Mesothelial cell of epicardium (in vitro differentiated cells): ENCODE measurements at regions not wholly inside any gene's neighbourhood (a gene's known extent, or its start where the extent isn't known, plus 50 kb on each side); places are given as distances from the start of the nearest gene placed in this dataset.

Experiments used
- DNase-seq, 2 experiments: peaks; one replicate each; pipeline ENCODE4 v3.0.0; 2021; ENCODE audit warnings: low spot score in 2 of 2; ENCODE audit not compliant: unreplicated experiment in 2 of 2
- H3K27ac Mint-ChIP-seq: 2 replicates; pipeline ENCODE4 v1.8.0; 2021; ENCODE audit warnings: mixed read lengths
- H3K27me3 Mint-ChIP-seq: 2 replicates; pipeline ENCODE4 v1.8.0; 2021; ENCODE audit warnings: low read depth, mixed read lengths
- H3K36me3 Mint-ChIP-seq: 2 replicates; pipeline ENCODE4 v1.8.0; 2021; ENCODE audit warnings: mixed read lengths
- H3K4me1 Mint-ChIP-seq: 2 replicates; pipeline ENCODE4 v1.8.0; 2021; ENCODE audit warnings: mixed read lengths
- H3K4me3 Mint-ChIP-seq: 2 replicates; pipeline ENCODE4 v1.8.0; 2021; ENCODE audit warnings: mild to moderate bottlenecking, moderate library complexity, mixed read lengths
- H3K9me3 Mint-ChIP-seq: 2 replicates; pipeline ENCODE4 v1.8.0; 2021; ENCODE audit warnings: mixed read lengths
- CTCF ChIP-seq: fragments of 200-600 bp; sonication (generic); IDR thresholded peaks from one replicate; pipeline ENCODE4 v1.5.0; 2021; ENCODE audit warnings: antibody characterized with exemption; ENCODE audit not compliant: unreplicated experiment

- no peaks in the 10 kb centered on the region for H3K36me3 Mint-ChIP-seq
- H3K9me3 Mint-ChIP-seq = peaks cover 8% of the 10 kb centered on the region
- peak; percentile 75 for TF ChIP-seq CTCF
- DNase-seq = no peak
- peaks cover 10% of the 10 kb centered on the region for H3K4me1 Mint-ChIP-seq
- H3K27me3 Mint-ChIP-seq = peaks cover 6% of the 10 kb centered on the region
- H3K4me3 Mint-ChIP-seq = no peak overlapping the region
- H3K27ac Mint-ChIP-seq = no peak overlapping the region
These were observed 117.4 kb upstream of the CWC22 start for GRCh38 chr2:180124273-180125139.

- no peak for DNase-seq
- H3K27me3 Mint-ChIP-seq = peaks cover 8% of the 10 kb centered on the region
- no peaks in the 10 kb centered on the region for H3K36me3 Mint-ChIP-seq
- no peak overlapping the region for H3K4me3 Mint-ChIP-seq
- no peaks in the 10 kb centered on the region for H3K9me3 Mint-ChIP-seq
- H3K27ac Mint-ChIP-seq = no peak overlapping the region
- TF ChIP-seq CTCF = no peak
- peaks cover 10% of the 10 kb centered on the region for H3K4me1 Mint-ChIP-seq
These were observed 115.8 kb upstream of the CWC22 start for GRCh38 chr2:180122874-180123273.

- Mint-ChIP-seq H3K4me3 (no peak overlapping the region), H3K27me3 (peaks cover 2% of the 10 kb centered on the region), H3K4me1 (no peaks in the 10 kb centered on the region), H3K9me3 (no peaks in the 10 kb centered on the region), H3K36me3 (no peaks in the 10 kb centered on the region), H3K27ac (no peak overlapping the region)
- TF ChIP-seq CTCF = no peak
- DNase-seq = no peak
These were observed 108.6 kb upstream of the CWC22 start for GRCh38 chr2:180115675-180116074.

GRCh38 chr2:180115269-180115668, 108.2 kb upstream of the CWC22 start:
- Mint-ChIP-seq H3K27ac (no peak overlapping the region), H3K36me3 (no peaks in the 10 kb centered on the region), H3K27me3 (peaks cover 2% of the 10 kb centered on the region), H3K9me3 (no peaks in the 10 kb centered on the region), H3K4me1 (no peaks in the 10 kb centered on the region), H3K4me3 (no peak overlapping the region)
- no peak for TF ChIP-seq CTCF
- DNase-seq = no peak

GRCh38 chr2:180111901-180112300, 104.8 kb upstream of the CWC22 start:
- peaks cover 3% of the 10 kb centered on the region for H3K27me3 Mint-ChIP-seq
- H3K27ac Mint-ChIP-seq = no peak overlapping the region
- no peaks in the 10 kb centered on the region for H3K9me3 Mint-ChIP-seq
- H3K4me1 Mint-ChIP-seq = no peaks in the 10 kb centered on the region
- no peak overlapping the region for H3K4me3 Mint-ChIP-seq
- no peak for DNase-seq
- no peak for TF ChIP-seq CTCF
- H3K36me3 Mint-ChIP-seq = no peaks in the 10 kb centered on the region
